WTC11 (cell line): ENCODE measurements at regions not wholly inside any gene's neighbourhood (a gene's known extent, or its start where the extent isn't known, plus 50 kb on each side); places are given as distances from the start of the nearest gene placed in this dataset.

ENCODE experiments used
- CTCF ChIP-seq: fragments of 200-600 bp; IDR thresholded peaks from 2 replicates; pipeline ENCODE4 v1.8.0; 2022; ENCODE audit warnings: antibody characterized with exemption
- MAX ChIP-seq: sonication (generic); formaldehyde crosslinking; IDR thresholded peaks from 2 replicates; pipeline ENCODE4 v1.8.0; 2022; ENCODE audit warnings: mild to moderate bottlenecking, missing genetic modification reagents
- PRRX2 ChIP-seq: fragments of 250-450 bp; sonication (Bioruptor Pico); IDR thresholded peaks from 2 replicates; pipeline ENCODE4 v1.8.0; 2021; ENCODE audit warnings: mild to moderate bottlenecking

GRCh38 chr2:43082903-43083677 is 143.3 kb downstream of the ZFP36L2 start:
- TF ChIP-seq MAX (CRISPR knock-in tag) (no peak), PRRX2 (no peak), CTCF (no peak)
